ENCODE measurements at regions not wholly inside any gene's neighbourhood (a gene's known extent, or its start where the extent isn't known, plus 50 kb on each side); places are given as distances from the start of the nearest gene placed in this dataset.
A peak's percentile ranks its signal among the peaks of the same experiment; 100 is the strongest.

GRCh38 chr1:209029737-209030136, 553.8 kb upstream of the CAMK1G start:
- no peak for DNase-seq (ENCODE audit: low read depth)

GRCh38 chr1:209030454-209031167, 552.9 kb upstream of the CAMK1G start:
- no peak for DNase-seq (ENCODE audit: low read depth)

- no peak for DNase-seq (ENCODE audit: low read depth)
Observed at GRCh38 chr1:209037064-209037463, 546.5 kb upstream of the CAMK1G start.

DNA sequence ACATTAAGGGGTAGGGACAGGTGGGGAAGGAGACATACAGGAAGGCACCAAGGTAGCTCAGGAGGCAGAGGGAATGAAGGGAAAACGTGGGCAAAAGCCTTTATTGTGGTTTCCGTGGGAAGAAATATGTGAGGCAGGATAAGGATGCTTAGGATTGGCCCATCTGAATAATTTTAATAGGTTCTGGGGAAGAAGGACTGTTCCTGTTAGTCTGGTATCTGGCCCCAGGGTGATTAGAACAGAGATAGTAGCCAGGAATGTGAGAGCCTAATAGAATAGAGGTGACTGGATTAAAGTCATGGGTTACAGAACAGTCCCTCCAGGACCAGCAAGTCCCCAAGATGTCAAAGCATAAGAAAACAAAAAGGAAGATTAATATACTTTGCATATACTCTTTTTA, 545.2 kb upstream of the CAMK1G start:
- DNase-seq (ENCODE audit: low read depth): no peak

GRCh38 chr1:209038735-209039134, 544.8 kb upstream of the CAMK1G start:
- no peak for DNase-seq (ENCODE audit: low read depth)

DNA sequence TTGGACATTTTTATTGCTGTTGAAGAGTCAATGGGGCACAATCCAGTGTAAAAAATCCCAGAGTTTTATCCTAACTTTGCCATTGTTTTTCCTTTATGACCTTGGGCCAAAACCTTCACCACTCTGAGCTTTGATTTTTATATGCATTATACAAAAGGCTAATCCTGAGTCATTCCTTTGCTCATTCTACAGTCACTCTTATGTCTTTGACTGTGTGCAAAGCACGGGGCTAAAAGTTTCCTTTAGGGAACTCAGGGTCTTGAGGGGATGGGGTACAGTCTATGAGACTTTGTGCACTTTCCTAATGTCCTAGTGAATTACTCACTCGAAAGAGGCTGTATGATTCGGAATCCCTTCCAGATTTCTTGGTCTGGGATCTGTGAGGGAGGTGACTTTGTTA, 543.2 kb upstream of the CAMK1G start:
- DNase-seq (ENCODE audit: low read depth): no peak

DNA sequence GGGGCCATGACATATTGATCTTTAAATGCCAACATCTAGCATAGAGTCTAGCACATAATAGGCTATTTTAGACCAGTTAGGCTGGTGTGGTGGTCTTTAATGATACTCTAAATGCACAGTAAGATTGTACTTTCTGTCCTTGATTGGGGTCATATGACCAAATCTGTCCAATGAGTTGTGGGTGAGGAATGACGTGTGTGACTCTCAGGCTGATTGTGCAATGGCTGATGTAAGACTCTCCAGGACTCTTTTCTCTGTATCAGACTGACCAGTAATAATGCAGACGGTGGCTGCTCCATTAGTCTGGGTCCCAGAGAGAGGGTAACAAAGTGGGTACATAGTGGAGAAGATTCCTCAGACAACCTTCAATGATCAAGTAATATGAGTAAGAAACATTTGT, 541.6 kb upstream of the CAMK1G start:
- no peak for DNase-seq (ENCODE audit: low read depth)

DNA sequence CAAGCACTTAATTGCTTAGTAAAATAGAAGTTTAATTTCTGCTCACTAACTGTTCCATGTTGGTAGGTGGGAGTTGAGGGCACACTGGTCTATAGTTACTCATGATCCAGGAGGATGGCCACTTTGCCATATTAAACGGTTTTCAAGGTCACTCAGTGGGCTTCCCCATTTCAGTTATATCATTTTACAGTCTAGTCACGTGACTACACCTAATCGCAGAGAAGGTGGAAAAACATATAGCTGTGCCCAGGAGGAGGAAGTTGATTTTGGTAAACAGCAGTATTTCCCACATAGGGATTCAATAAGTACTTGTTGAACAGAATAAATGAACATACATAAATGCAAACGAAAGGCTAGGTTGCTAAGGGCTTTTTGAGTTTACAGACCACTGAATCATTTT, 541.1 kb upstream of the CAMK1G start:
- no peak for DNase-seq (ENCODE audit: low read depth)

DNA sequence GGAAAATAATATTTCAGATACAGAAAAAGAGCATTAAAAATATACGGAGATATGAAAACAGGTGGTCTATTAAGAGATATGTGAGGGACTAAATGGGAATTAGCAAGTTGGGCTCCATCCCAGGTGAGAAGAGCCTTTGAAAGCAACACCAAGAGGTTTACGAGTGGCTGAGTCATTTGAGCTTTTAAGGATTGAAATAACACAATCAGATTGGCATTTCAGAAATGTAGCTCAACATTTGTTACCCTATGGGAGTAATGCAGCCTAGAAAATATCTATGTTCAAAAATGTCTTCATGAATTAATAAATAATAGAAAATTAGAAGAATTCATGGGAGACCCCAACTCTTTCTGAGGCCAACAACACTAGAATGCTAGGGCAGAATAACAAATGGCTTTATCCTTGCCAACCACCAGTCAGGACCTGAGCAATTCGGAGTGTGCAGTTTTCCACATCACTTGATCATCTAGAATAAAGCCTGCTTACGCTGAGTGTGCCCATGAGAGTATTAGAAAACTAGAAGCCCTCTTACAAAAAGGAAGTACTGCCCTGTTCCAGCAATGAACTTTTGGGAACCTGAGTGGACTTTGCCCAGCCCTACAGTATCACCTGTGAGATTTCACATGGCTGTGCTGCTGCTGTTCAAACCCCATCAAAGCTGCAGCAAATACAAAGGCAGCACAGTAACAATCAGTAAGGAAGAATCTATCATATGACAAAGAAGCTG, 538.0 kb upstream of the CAMK1G start:
- peak; percentile 41 for DNase-seq (ENCODE audit: low read depth)

DNA sequence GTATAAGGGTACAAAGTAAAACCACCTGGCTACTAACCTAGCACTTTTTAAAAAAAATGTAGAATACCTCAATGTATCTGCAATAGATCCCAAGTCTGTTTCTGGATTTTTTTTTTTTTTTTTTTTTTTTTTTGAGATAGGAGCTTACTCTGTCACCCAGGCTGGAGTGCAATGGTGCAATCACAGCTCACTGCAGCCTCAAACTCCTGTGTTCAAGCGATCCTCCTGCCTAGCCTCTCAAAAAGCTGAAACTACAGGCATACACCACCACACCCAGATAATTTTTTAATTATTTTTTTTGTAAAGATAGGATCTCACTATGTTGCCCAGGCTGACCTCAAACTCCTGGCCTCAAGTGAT, 537.5 kb upstream of the CAMK1G start:
- no peak for DNase-seq (ENCODE audit: low read depth)

DNA sequence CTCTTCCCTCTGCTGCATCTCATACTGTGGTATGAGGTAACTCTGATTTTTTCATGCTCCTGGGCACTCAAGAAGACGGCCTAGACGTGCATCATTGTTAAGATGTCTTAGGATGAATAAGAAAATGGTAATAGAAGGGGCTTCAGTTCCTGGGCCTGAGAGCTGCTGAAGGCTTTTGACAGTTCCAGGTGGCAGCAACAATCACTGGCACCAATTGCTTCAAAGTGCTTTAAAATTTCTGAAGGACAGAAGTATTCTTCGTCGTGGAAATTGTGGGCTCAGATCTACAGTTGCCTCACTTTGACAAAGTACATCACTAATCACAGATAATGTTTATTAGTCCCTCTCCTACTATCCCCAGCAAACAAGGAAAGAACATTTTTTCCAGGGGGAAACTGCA, 536.6 kb upstream of the CAMK1G start:
- DNase-seq (ENCODE audit: low read depth): no peak

GRCh38 chr1:209048941-209049669, 534.4 kb upstream of the CAMK1G start:
- DNase-seq (ENCODE audit: low read depth): peak; percentile 77

- no peak for DNase-seq (ENCODE audit: low read depth)
Observed at GRCh38 chr1:209051570-209051969, 531.9 kb upstream of the CAMK1G start.

- no peak for DNase-seq (ENCODE audit: low read depth)
Observed at GRCh38 chr1:209053587-209053986, 529.9 kb upstream of the CAMK1G start.

DNA sequence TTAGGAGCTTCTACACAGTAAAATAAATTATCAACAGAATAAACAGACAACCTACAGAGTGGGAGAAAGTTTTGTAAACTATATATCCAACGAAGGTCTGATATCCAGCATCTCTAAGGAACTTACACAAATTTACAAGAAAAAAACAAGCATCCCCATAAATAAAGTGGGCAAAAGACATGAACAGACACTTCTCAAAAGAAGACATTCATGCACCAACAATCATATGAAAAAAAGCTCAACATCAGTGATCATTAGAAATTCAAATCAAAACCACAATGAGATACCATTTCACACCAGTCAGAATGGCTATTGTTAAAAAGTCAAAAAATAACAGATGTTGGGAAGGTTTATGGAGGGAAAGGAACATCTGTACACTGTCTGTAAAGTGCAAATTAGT, 526.4 kb upstream of the CAMK1G start:
- DNase-seq (ENCODE audit: low read depth): no peak

DNA sequence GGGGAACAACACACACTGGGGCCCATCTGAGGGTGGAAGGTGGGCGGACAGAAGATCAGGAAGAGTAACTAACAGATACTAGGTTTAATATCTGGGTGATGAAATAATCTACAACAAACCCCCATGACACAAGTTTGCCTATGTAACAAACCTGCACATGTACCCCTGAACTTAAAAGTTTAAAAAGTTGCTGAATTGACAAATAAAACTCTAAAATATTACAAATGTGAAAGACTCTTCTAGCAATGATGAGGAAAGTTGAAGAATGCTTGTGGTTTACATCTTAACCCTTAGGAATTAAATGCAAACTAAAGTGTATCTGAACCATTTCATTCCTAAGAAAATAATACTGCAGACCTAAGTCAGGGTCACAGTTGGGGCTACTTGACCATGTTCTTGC, 525.6 kb upstream of the CAMK1G start:
- DNase-seq (ENCODE audit: low read depth): no peak

DNA sequence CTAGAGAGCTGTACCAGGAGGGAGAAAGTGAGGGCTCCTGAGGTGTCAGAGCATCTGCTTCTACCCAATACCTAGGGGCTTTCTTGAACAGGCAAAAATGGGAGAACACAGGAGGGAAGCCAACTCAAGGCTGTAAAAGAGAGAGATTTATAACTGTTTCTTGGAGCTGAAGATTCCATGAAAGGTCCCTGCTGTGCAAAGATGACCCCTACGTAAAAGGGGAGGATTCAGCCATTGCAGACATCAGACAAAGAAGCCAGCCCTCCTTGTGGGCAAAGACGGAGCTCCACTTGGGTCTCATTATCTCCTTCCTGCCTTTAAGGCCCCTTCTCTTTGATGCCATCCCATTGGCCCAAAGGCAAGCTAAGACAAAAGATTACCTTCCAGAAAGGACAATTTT, 524.1 kb upstream of the CAMK1G start:
- no peak for DNase-seq (ENCODE audit: low read depth)

DNA sequence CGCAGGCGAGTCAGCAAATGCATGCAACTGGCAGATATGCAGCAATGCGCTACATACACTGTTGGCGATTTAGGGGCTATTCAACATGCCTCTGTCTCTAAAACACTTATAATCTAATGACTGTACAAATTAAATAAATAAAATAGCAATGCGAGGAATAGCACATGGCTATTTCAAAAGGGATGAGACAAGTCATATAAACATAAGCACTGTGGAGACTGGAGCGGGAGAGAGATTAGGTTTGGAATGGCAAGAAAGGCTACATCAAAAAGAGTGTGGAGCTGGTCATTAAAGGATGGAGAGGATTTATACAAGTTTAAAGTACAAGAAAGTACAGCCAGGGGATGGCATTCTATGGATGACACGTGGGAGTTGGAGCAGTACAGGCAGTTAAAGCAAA, 523.5 kb upstream of the CAMK1G start:
- no peak for DNase-seq (ENCODE audit: low read depth)

- no peak for DNase-seq (ENCODE audit: low read depth)
Observed at GRCh38 chr1:209062081-209062620, 521.4 kb upstream of the CAMK1G start.

- DNase-seq (ENCODE audit: low read depth): no peak
Observed at GRCh38 chr1:209062863-209063262, 520.7 kb upstream of the CAMK1G start.

DNA sequence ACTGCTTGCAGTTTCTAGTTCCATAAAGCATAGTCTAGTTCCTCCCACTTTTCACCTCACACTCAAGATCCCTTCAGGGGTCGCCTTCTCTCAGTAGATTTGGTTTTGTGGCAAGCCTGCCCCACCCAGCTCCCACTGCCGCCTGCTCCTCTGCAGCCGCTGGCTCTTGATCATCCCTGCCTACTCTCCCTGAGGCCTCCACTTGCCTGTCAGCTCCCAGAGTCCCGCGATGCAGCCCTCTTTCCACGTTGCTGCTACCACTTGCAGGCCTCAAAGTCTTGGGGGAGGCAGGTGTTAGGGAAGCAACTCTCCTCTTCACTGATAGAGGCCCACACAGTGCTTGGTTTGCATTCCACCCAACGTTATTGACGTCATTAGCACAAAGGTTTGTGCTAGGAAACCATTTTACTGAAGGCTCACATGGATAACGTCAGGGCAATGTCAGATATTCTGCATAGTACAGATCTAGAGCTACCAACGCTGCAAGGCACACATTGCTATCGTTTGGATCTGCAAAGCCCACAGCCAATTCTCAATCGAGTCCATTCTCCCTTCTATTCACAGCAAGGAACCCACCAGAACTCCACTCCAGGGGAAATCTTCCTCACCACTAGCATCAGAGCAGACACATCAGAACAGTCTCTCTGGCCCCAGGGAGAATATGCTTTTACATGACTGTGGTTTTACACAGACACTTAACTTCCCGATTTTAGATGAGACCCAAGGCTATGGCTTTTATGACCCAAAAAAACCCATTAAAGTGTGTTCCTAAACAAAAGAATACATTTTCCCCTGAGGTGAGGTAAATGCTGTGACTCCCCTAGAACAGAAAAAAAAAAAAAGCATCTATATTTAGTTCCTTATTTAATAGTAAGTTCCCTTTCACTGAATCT, 519.5 kb upstream of the CAMK1G start:
- no peak for DNase-seq (ENCODE audit: low read depth)
